ENCODE measurements at regions not wholly inside any gene's neighbourhood (a gene's known extent, or its start where the extent isn't known, plus 50 kb on each side); places are given as distances from the start of the nearest gene placed in this dataset.

DNA sequence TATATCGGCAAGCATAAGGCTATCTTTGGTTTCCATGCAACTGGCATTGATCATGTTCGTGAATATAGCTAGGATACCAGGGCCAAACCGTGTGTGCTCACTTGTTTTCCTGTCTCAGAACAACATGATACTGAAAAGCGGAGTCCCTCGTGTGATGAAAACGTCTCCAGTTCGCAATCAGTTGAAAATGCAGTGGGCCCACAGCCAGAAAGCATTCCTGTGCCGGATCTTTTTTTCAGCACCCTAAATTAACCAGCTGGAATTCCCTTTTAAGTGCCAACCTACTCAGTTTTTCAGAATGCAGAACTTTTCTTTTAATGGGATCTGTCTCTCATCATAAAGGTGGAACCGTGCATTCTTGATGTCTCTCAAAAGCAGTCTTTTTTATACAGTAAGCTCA is 130.8 kb upstream of the FRG1 start:
- TF ChIP-seq EP300 (IDR thresholded peaks at IDR 0.05) (no peak), POLR2A (IDR thresholded peaks at IDR 0.05) (no peak)
- TF ChIP-seq, protein P1, sequence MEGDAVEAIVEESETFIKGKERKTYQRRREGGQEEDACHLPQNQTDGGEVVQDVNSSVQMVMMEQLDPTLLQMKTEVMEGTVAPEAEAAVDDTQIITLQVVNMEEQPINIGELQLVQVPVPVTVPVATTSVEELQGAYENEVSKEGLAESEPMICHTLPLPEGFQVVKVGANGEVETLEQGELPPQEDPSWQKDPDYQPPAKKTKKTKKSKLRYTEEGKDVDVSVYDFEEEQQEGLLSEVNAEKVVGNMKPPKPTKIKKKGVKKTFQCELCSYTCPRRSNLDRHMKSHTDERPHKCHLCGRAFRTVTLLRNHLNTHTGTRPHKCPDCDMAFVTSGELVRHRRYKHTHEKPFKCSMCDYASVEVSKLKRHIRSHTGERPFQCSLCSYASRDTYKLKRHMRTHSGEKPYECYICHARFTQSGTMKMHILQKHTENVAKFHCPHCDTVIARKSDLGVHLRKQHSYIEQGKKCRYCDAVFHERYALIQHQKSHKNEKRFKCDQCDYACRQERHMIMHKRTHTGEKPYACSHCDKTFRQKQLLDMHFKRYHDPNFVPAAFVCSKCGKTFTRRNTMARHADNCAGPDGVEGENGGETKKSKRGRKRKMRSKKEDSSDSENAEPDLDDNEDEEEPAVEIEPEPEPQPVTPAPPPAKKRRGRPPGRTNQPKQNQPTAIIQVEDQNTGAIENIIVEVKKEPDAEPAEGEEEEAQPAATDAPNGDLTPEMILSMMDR (IDR thresholded peaks at IDR 0.05): no peak
